ENCODE measurements at regions not wholly inside any gene's neighbourhood (a gene's known extent, or its start where the extent isn't known, plus 50 kb on each side); places are given as distances from the start of the nearest gene placed in this dataset.

DNA sequence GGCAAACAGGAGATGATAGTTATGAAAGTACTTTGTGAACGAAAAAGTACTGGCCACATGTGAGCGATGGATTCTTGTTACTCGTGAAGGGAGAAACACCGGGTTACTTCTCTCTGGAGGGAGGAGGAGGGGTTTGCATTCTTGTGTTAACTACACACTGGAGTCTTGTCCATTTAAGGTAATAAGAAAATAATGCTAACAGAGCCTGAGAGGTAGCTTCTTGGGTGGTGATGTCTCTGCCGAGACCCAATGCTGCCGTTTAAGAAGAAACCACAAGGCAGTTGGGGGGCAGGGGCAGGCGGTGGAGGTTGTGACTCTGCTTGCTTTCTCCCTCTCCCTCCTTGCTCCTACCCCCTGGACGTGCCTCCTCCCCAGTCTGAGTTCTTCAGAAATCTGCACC is 100.9 kb upstream of the ROPN1 start:
- DNase-seq (ENCODE audit: low read depth), result no peak

DNA sequence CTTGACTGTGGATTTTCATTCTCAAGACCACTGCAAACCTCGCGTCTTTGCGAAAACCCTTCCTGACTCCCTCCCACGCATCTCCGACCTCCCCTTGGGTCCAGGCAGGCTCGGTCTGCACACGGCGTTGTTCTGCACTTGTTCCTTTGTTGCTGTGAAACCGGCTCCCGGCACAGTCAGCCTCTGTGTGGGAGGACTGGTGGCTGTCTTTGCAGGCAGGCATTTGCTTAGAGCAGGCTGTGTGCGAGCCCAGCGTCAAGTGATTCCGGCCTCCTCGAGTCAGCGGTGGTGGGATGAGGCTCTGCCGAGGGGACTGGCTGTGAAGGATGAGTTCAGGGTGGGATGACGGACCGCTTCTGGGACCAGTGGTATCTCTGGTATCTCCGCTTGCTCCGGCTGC is 102.6 kb upstream of the ROPN1 start:
- no peak for DNase-seq (ENCODE audit: low read depth)

DNA sequence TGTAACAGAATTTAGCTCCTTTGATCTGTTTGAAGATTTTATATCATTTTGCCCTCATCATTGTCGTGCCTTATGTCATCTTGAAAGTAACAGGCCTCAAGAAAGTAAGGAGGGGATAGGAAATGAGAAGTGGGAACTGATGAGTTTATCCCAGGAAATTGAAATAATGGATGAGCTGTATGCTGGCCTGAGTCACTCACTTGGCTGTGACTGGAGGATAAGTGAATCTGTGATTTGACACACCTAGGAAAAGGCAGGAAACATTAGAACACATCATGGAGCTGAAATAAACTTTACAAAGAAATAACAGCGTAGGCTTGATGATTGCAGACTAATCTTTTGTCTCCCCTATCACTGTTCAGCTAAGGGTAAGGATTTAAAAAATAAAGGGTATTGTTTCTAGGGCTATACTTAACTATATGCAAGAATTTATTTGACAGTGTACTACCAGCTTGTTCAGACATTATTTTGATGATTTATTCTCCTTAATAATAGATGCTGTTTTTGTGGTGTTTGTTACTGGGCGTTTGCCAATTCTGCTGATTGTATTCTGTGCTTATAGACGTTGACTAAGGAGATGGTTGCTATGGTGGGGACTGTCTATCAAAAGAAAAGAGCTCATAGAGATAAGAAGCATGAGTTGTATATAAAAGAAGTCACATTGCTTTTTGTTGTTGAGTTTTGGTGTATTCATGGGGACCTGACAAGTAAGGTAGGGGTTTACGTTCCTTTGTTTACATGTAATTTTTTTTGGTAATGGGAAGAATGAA is 105.6 kb upstream of the ROPN1 start:
- no peak for DNase-seq (ENCODE audit: low read depth)

DNA sequence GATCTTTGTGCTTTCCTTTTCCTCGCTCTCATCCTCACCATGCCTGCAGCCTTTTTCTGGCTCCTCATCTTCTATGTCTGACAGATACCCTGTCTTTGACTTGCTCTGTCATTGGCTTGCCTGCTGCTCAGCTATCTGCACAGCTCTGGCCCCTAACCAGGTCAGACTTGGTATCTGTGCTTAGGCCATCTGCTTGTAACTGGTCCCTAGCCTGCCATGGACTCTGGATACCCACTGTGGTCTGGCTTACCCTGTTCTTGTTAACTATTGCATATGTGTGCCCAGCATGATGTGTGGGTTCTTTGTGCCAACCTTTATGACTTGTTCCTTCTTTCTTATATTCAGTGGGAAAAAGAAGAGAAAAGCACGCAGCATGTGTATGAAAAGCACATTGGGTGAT is 109.7 kb upstream of the ROPN1 start:
- DNase-seq (ENCODE audit: low read depth), result no peak

DNA sequence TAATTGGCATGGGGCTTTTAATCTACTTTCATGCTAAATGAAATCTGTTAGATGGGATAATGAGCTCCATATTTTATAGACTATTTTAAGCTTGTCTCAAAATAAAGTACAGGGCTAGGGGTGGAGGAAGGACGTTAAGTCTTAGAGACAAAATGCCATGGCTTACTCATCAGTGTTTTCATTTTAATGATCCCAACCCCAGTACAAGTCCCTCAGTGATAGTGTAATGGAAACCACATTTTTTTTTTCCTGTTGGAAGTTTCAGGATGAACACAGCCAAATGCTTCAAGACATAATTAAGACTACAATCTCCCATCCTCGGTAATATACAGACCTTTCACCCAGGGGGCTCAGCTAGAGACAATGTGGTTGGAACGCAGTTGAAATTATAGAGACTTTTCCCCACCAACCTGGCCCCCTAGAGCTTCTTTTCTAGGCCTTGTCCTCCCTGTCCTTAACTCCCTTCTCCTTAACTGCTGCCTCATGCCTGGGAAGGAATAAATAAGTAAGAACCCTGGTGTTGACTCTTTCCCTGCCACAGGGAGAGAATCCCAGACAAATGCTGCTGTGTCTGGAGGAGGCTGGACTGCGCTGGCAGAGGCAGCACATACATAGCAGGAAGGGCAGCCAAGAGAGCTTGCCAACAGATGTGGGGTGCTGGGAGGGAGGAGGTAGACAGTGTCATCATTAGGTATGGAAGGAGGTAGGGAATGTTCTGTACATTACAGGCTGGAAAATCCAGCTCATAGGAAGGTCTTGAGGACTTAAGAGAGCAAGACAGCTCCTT is 115.4 kb upstream of the ROPN1 start:
- no peak for DNase-seq (ENCODE audit: low read depth)

DNA sequence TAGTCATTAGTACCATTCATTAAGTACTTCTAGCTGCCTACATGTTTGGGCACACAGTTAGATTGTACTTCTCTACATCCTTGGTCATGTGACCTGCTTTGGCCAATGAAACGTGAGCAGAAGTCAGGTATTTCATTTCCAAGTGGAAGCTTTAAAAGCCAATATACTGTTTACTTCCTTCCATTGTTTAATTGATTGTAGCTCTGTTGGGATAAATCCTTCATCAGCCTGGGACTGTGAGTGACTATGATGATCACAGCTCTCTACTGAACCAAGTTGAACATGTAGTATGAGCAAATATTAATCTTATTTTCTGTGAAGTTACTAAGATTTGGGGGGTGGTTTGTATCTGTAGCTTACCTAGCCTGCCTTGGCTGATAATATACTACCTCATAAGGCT is 116.5 kb upstream of the ROPN1 start:
- no peak for DNase-seq (ENCODE audit: low read depth)

DNA sequence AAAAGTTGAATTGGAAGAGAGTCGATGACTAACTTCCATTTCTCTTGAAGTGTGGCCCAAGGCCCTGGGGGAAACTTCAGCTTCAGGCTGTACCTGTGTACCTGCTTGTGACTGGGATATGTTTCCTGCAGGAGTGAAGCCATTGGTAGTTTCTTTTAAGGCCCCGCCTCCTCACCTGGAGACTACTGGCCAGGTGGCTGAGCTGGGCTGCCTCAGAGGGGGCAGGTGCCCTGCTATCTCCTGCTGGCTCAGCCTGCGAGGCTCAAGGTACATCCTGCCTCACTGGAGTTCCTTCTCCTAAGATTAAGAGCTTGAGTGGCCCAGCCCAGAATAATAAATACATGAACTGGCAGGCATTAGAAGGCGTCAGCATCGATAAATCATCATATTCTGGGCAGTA is 121.6 kb upstream of the ROPN1 start:
- DNase-seq (ENCODE audit: low read depth), result no peak

DNA sequence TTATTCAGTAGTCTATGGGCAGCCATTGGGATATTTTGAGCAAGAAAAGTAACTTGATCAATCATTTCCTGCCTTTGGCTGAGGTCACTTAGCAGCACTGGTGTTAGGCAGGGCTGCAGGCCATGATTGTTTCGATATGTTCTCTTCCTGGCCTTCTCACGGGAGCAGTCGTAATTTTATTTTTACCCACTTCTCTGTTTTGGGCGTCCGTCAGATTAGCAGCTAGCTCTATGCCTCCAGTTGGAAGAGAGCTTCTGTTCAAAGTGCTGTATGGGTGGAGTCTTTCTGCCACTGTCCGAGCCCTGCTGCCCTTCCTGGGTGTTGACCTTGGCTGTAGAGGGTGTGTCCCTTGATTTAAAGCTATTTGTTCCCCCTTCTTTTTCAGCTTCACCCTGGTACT is 123.4 kb upstream of the ROPN1 start:
- no peak for DNase-seq (ENCODE audit: low read depth)

DNA sequence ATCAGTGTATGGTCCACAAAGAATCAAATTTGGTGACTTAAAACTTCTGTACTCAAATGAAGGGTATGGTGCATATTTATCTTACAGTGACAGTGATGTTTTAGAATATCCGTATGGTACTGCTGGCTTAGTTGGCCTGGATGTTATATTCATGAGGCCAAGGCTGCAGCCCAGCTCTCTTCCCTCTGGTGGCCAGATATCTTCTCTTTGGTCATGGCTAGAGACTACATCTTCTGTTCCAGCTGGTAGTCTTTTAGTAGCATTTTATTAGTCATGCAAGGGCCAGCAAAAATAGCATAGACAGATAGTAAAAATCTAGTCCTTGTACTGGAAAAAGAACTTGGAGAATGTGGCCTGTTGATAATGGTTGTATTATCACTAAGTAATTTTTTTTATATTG is 124.0 kb upstream of the ROPN1 start:
- no peak for DNase-seq (ENCODE audit: low read depth)

DNA sequence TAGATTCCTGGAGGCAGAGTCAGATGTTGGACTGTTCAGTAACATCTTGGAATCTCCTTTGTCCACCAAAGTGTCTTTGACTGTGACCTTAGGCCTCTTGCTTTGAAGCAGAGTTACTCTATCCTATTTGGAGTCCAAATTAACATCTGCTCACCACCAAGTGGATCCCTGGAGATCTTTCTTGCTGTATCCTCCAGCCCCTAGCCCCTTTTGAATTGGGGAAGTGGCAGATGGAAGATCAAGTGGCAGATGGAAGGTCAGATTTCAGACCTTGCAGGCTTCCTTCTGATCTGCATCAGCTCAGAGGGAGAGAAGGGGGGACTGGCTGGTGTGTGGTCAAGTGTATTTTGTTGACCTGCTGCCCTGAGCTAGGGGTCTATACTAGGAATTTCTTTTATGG is 125.0 kb upstream of the ROPN1 start:
- DNase-seq (ENCODE audit: low read depth), result no peak

DNA sequence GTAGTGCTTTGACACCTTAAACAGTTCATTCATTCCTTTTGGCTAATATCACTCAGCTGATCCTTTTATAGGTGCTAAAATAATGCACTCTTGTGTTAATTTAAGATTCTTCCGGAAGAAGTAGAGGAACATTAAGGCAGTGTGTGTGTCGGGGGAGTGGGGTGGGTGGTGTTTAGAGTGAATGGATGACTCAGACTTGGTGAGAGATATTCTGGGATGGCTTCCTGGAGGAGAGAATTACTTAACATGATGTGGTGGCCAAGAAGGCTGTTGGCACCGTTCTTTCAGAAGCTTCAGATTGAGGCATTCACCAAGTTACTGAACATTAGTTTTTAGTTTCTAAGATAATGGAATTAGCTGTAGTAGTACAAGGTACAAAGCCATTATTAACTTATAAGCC is 125.6 kb upstream of the ROPN1 start:
- no peak for DNase-seq (ENCODE audit: low read depth)

DNA sequence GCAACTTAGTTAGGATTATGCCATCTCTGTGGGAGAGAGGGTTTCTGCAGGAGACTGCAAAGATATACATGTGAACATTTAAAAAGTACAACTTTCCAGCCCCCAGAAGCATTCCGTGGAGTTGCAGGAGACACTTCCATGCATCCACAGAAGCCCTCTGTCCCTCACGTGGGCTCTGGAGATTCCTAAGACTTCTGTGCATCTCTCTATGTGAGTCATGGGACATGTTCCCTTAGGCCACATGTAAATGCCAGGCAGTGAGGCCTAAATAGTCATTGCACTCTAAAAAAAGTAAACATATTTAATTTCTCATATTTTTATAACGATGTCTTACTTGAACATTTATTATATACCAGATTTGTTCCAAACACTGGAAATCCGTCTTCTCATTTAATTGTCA is 126.5 kb upstream of the ROPN1 start:
- DNase-seq (ENCODE audit: low read depth), result no peak

DNA sequence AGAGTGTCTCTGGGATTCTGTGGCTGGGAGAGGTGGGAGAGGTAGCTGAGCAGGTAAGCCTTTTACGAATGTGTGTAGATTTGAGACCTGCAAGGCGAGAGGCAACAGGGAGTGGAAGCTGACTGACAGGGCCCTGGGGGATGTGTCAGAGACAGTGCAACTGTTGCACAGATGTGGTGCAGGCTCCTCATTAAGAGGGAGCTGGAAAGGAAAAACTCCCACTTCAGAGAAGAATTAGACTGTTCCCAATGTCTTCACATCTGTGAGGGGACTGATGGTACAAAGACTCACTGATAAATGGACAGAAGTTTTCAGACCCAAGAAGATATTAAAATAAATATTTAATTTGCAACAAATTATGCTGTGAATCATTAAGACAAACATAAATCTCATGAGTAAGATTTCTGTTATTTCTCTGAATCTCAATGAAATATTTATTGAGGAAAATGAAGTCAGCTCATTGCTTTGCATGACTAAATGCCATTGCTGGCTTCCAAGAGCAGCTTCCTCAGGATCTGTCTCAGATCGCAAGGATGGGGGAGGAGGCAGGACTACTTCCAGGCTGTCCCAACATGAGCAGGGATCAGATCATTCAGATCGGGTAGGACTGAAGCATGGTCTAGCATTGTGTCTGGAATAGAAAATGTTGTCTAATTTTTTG is 127.3 kb upstream of the ROPN1 start:
- DNase-seq (ENCODE audit: low read depth), result no peak

DNA sequence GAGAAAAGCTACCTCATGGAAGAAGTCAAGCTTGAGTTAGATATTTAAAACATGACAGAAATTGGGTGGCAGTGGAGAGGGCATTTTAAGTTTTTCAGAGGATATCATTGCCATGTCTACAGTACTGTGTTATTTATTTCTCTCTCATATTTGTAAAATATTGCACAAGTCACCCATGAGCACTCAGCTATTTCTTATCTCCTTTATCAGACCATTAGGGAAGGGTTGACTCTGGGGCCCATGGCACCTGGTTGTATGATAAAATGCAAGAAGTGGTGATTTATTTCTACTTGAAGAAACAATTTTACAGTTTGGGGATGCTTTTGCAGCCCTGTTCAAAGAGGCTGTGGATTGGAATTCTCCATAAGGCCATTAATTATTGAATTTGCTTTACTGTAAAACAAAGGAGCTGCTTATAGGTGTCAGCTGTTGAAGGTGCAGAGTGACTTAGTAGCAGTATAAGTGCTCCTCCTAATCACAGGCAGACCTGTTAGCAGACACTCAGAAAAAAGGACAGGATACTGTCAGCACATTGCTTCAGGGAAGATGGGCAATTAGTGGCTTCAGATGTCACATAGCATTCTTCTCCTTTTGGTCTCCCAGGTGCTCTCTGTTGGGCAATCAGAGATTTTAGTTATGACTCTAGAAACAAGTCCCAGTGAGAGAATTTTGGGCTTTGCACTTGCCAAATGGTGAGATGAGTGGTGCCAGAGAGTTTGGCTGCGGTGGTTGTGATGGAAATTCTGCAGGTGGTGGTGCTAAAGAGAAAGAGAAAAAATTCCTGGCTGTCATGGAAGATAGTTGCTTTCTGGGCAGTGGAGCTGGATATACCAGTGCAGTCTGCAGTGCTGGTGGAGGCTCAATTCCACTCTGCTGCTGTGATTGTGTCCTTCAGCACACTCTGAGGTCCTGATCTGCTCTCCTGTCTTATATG is 129.7 kb upstream of the ROPN1 start:
- DNase-seq (ENCODE audit: low read depth), result no peak

DNA sequence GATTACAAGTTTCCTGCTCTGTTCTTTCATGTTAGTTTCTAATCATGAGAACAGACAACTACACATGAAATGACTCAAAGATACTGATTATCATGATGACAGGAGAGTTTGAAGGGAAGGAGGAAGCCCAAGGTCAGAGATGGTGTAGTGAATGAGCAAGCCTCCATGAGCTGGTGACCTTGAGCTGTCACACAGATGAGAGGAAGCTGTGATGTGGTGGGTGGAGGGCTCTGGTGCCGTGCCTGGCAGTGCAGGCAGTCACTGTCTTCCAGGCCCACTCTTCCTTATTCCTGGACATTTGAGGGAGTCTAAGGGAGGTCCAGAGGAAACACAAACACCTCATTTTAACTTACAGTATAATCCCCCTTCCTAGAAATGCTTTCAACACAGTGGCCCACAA is 133.4 kb upstream of the ROPN1 start:
- no peak for DNase-seq (ENCODE audit: low read depth)

DNA sequence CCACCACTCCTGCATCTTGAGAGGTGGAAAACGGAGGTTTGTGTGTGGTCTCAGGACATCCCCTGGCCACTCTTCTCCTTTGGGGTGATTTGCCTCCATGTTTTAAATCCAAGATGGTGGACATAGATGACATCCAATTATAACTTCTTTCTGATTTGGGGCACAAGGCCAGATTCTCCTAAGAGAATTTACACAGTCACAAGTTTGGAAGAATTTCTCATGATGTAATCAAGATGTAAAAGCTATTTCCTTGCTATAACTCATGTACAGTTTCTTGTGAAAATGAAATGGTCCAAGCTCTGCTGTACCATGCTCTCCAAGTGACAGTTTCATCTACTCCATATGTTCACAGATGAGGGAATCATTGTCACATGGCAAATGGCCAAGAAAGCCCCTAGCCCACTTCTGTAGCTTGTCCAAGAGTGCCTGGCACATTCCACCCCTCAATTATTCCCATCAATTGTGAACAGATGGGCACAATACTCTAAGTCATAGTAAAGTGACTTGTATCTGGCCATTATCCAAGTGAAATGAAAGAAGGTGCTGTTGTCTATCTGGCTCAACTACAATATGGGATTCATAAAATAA is 134.6 kb upstream of the ROPN1 start:
- DNase-seq (ENCODE audit: low read depth), result no peak

DNA sequence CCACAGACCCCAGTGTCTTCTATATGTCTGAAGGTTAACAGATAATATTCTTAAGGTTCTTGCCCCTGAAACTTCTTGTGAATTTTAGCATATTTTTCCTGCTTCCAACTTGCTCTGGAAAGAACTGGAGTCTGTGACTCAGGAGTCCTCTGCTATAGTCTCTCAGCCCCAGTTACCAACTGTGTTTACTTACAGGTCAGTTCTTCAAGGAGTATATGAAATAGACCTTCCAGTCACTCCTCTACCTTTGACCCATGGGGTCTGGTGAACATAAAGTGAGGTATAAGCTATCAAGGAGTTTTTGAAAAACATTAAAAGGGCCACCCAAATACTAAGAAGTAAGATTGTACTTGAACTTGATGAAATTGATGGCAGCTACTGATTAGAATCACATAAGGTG is 139.2 kb upstream of the ROPN1 start:
- no peak for DNase-seq (ENCODE audit: low read depth)

DNA sequence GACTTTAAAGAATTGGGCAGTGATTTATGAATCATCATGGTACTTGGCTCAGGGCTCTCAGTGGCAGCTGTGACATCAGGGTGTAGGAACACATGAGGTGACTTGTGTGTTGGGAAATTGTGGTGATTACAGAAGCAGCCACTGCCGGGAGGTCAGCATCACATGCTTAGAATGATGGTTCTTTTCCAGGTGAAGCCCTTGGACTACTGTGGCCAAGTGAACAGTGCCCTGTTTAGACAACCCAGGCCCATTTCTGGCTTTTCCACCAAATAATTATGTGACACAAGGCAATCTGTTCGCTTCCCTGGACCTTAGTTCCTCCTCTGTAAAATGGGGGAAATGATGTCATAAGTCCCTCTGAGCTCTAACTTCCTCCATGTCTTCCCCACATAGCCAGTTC is 139.7 kb upstream of the ROPN1 start:
- no peak for DNase-seq (ENCODE audit: low read depth)

DNA sequence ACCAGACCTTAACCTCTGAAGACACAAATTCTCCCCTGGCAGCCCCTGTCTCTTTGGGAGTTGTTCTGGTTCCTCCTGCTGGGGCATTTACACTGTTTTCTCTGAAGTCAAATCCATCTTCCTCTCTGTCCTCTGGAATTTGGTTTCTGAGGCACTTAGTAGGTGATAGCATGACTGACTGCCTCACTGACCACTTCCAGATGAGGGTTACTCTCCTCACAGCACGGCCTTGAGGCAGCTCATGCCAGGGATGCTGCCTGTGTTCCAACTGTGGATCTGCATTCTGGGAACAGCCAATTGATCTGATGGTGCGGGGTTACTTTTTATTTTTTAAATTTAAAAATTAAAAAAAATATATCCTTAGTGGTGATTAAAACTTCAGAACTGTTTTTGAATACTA is 140.9 kb upstream of the ROPN1 start:
- no peak for DNase-seq (ENCODE audit: low read depth)

DNA sequence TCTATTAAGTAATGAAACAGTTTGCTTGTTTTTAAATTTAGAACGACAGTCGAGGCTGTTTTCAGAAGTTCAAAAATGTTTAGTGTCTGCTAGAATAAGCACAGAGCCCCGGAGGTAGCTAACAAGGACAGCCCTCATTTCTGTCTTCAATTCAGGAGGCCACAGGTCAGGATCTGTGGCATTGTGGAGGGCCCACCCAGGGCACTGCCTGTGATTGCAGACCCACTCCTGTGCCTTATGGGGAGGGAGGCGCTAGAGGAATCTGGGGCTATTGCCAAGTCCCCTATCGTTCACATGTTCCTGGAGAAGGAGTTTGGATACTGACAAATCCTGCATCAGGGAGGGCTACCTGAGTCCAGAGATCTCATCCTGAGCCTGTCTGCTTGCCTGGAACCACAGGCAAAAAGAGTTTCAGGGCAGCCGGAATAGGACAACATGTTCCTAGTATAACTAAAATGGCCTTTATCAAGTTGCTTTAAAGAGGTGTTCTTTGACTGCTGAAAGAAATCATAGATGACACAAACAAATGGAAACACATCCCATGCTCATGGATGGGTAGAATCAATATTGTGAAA is 141.5 kb upstream of the ROPN1 start:
- no peak for DNase-seq (ENCODE audit: low read depth)

DNA sequence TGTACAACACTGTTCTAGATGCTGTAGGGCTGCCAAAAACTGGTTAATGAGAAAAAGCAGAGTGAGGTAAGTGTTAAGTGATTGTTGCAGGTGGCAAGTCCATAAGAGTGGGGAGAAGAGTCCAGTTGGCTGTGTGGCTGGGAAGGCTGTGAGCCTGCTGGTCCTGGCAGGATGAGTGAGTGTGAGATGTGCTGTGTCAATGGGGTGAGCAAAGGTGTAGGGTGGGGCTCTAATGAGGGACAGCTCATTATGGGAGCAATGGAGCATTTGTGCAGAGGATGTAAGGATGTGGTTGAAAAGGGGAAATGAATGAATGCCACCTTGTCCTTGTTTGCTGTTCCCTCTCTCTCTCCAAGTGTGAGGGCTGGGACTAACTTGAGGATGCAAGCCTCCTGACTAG is 145.3 kb upstream of the ROPN1 start:
- no peak for DNase-seq (ENCODE audit: low read depth)

All from stimulated activated CD8-positive, alpha-beta memory T cell treated with anti-CD3 and anti-CD28 coated beads, Interleukin-7, amount 100 ng/mL, for 24 hours (primary cell).